Type B pancreatic cell (in vitro differentiated cells): ENCODE measurements at regions not wholly inside any gene's neighbourhood (a gene's known extent, or its start where the extent isn't known, plus 50 kb on each side); places are given as distances from the start of the nearest gene placed in this dataset.
"Not testable (repeated sequence)": the region's sequence is repeated elsewhere in the genome, so short reads cannot be mapped to it uniquely, and the experiment has no call there.

Experiments
- DNase-seq: peaks from one replicate; pipeline ENCODE4 v3.0.0; 2021; ENCODE audit warnings: mixed read lengths; ENCODE audit not compliant: unreplicated experiment; ENCODE audit errors: extremely low spot score
- H3K27ac Mint-ChIP-seq: 2 replicates; pipeline ENCODE4 v1.8.0; 2021; ENCODE audit warnings: mild to moderate bottlenecking, mixed read lengths
- H3K27me3 Mint-ChIP-seq: 2 replicates; pipeline ENCODE4 v1.8.0; 2021; ENCODE audit warnings: mixed read lengths
- H3K36me3 Mint-ChIP-seq: 2 replicates; pipeline ENCODE4 v1.8.0; 2021; ENCODE audit warnings: mixed read lengths
- H3K4me1 Mint-ChIP-seq: one replicate; pipeline ENCODE4 v1.8.0; 2021; ENCODE audit warnings: mixed read lengths; ENCODE audit not compliant: unreplicated experiment
- H3K4me3 Mint-ChIP-seq: 2 replicates; pipeline ENCODE4 v1.8.0; 2021; ENCODE audit warnings: mild to moderate bottlenecking, mixed read lengths
- H3K9me3 Mint-ChIP-seq: 2 replicates; pipeline ENCODE4 v1.8.0; 2021; ENCODE audit warnings: mixed read lengths
- CTCF ChIP-seq: fragments of 200-600 bp; sonication (generic); conservative IDR thresholded peaks from 2 replicates; pipeline ENCODE4 v1.5.0; 2021; ENCODE audit warnings: antibody characterized with exemption, mild to moderate bottlenecking

DNA sequence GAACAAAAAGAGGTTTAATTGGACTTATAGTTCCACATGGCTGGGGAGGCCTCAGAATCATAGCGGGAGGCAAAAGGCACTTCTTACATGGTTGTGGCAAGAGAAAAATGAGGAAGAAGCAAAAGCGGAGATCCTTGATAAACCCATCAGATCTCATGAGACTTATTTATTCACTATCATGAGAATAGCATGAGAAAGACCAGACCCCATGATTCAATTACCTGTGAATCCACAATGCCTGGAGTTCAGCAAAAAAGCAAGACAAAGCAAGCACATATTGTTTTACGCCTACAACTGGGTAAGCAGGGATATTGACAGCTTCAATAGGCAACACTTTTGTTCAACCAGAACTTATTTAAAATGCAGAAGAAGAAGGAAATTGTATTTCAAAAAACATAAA, 218.2 kb downstream of the RPL10L start:
- no peaks in the 10 kb centered on the region for H3K27me3 Mint-ChIP-seq
- no peak for DNase-seq
- H3K9me3 Mint-ChIP-seq: no peaks in the 10 kb centered on the region
- H3K36me3 Mint-ChIP-seq: no peaks in the 10 kb centered on the region
- no peak for TF ChIP-seq CTCF
- no peak overlapping the region for H3K27ac Mint-ChIP-seq
- no peaks in the 10 kb centered on the region for H3K4me1 Mint-ChIP-seq
- no peak overlapping the region for H3K4me3 Mint-ChIP-seq

DNA sequence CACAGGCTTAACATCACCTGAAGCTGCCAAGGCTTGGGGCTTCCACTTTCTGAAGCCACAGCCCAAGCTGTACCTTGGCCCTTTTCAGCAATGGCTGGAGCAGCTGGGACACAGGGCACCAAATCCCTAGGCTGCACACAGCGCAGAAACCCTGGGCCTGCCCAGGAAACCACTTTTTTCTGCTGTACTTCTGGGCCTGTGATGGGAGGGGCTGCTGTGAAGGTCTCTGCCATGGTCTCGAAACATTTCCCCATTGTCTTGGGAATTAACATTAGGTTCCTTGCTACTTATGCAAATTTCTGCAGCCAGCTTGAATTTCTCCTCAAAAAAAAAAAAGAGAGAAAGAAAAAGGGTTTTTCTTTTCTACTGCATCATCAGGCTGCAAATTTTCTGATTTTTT, 219.1 kb downstream of the RPL10L start:
- Mint-ChIP-seq H3K27ac (no peak overlapping the region), H3K4me3 (no peak overlapping the region), H3K27me3 (no peaks in the 10 kb centered on the region), H3K4me1 (no peaks in the 10 kb centered on the region), H3K36me3 (no peaks in the 10 kb centered on the region), H3K9me3 (no peaks in the 10 kb centered on the region)
- TF ChIP-seq CTCF: no peak
- no peak for DNase-seq

- peaks cover 5% of the 10 kb centered on the region for H3K36me3 Mint-ChIP-seq
- no peaks in the 10 kb centered on the region for H3K4me1 Mint-ChIP-seq
- DNase-seq: no peak
- H3K27ac Mint-ChIP-seq: no peak overlapping the region
- peaks cover 19% of the 10 kb centered on the region for H3K9me3 Mint-ChIP-seq
- H3K4me3 Mint-ChIP-seq: no peak overlapping the region
- no peaks in the 10 kb centered on the region for H3K27me3 Mint-ChIP-seq
- no peak for TF ChIP-seq CTCF
Observed at GRCh38 chr14:46417066-46417465, 234.5 kb downstream of the RPL10L start.

GRCh38 chr14:46404865-46405811, 246.4 kb downstream of the RPL10L start:
- H3K36me3 Mint-ChIP-seq: no peaks in the 10 kb centered on the region
- no peaks in the 10 kb centered on the region for H3K9me3 Mint-ChIP-seq
- H3K27me3 Mint-ChIP-seq: no peaks in the 10 kb centered on the region
- no peak for TF ChIP-seq CTCF
- peak overlapping the region; percentile 89 for H3K27ac Mint-ChIP-seq
- H3K4me3 Mint-ChIP-seq: peak overlapping the region; percentile 65
- peaks cover 10% of the 10 kb centered on the region for H3K4me1 Mint-ChIP-seq
- DNase-seq: no peak

DNA sequence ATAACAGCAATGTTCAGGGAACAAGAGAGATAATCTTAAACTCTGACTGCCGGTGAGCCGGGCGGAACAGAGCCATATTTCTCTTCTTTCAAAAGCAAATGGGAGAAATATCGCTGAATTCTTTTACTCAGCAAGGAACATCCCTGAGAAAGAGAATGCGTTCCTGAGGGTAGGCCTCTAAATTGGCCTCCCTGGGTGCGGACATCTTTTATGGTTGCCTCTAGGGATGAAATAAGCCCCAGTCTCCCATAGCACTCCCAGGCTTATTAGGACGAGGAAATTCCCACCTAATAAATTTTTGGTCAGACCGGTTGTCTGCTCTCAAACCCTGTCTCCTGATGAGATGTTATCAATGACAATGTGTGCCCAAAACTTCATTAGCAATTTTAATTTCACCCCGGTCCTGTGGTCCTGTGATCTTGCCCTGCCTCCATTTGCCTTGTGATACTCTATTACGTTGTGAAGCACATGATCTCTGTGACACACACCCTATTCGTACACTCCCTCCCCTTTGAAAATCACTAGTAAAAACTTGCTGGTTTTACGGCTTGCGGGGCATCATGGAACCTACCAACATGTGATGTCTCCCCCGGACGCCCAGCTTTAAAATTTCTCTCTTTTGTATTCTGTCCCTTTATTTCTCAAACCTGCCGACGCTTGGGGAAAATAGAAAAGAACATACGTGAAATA, 249.4 kb downstream of the RPL10L start:
- H3K27ac Mint-ChIP-seq, H3K9me3 Mint-ChIP-seq, H3K36me3 Mint-ChIP-seq, H3K4me3 Mint-ChIP-seq, H3K4me1 Mint-ChIP-seq, H3K27me3 Mint-ChIP-seq, DNase-seq: not testable (repeated sequence)

GRCh38 chr14:46401066-46401465, 250.5 kb downstream of the RPL10L start:
- no peak overlapping the region for H3K4me3 Mint-ChIP-seq
- no peaks in the 10 kb centered on the region for H3K9me3 Mint-ChIP-seq
- H3K27ac Mint-ChIP-seq: no peak overlapping the region
- no peaks in the 10 kb centered on the region for H3K36me3 Mint-ChIP-seq
- H3K27me3 Mint-ChIP-seq: no peaks in the 10 kb centered on the region
- DNase-seq: no peak
- TF ChIP-seq CTCF: no peak
- peaks cover 10% of the 10 kb centered on the region for H3K4me1 Mint-ChIP-seq
